Endothelial cell of umbilical vein (primary cell): ENCODE measurements at regions not wholly inside any gene's neighbourhood (a gene's known extent, or its start where the extent isn't known, plus 50 kb on each side); places are given as distances from the start of the nearest gene placed in this dataset.

Source experiments
- BruUV-seq: library from RNA; stranded (reverse); fragments of 400-500 nt; replicated peaks from 2 replicates; lab custom pipeline; 2021; lab: Mats Ljungman, UMichigan
- CTCF ChIA-PET: fragments of 300-600, 350-600 bp; sonication (Branson Sonifier 250); formaldehyde crosslinking; loops from one replicate; lab custom pipeline; 2021; ENCODE audit warnings: antibody characterized with exemption, inconsistent platforms; lab: Charles Lee
- POLR2A ChIA-PET: fragments of 300-600, 350-600 bp; sonication (Branson Sonifier 250); formaldehyde crosslinking; loops from one replicate; lab custom pipeline; 2021; ENCODE audit warnings: antibody characterized with exemption, inconsistent platforms; lab: Charles Lee
- DNase-seq: peaks from one replicate; pipeline ENCODE4 v3.0.0-alpha.2; 2011; ENCODE audit warnings: low read depth, low spot score
- FAIRE-seq: peaks from 2 replicates; lab custom pipeline; 2011; peaks lifted over from hg19 to GRCh38; lab: Jason Lieb, UNC
- H2AFZ ChIP-seq: 2 replicates; pipeline ENCODE4 v1.6.0; 2012; ENCODE audit warnings: low read depth, low read length, control low read depth, inconsistent platforms
- H3K27ac ChIP-seq: 2 replicates; pipeline ENCODE4 v1.5.1; 2011; ENCODE audit warnings: low read depth, mild to moderate bottlenecking, control low read depth, low read length, moderate library complexity; ENCODE audit not compliant: insufficient read depth
- H3K27me3 ChIP-seq, 2 experiments: 2 replicates each; pipeline versions ENCODE4 v1.6.0 to v1.6.1; 2011; ENCODE audit warnings: low read length in 2 of 2, mixed read lengths in 1 of 2; ENCODE audit not compliant: control insufficient read depth in 2 of 2, insufficient read depth in 2 of 2
- H3K36me3 ChIP-seq, 2 experiments: 2 replicates in 1 of 2; 3 replicates in 1 of 2; pipeline ENCODE4 v1.5.1; 2011; ENCODE audit warnings: low read length in 2 of 2, mild to moderate bottlenecking in 1 of 2, moderate library complexity in 1 of 2; ENCODE audit not compliant: control insufficient read depth in 2 of 2, insufficient read depth in 2 of 2; ENCODE audit errors: extremely low read depth in 1 of 2
- H3K4me1 ChIP-seq: 3 replicates; pipeline ENCODE4 v1.5.1; 2011; ENCODE audit warnings: mild to moderate bottlenecking, low read length; ENCODE audit not compliant: control insufficient read depth, insufficient read depth; ENCODE audit errors: extremely low read depth
- H3K4me2 ChIP-seq: 2 replicates; pipeline ENCODE4 v1.6.1; 2011; ENCODE audit warnings: low read length, control low read depth, mixed read lengths; ENCODE audit not compliant: insufficient read depth
- H3K4me3 ChIP-seq, 3 experiments: fragments of 200-600 bp in 1 of 3; sonication (generic), shearing (Covaris generic) in 1 of 3; replicated peaks in 1 of 3; 2 replicates each; pipeline ENCODE4 v1.5.1; 2011 to 2016; ENCODE audit warnings: control low read depth in 3 of 3, low read length in 3 of 3, mild to moderate bottlenecking in 2 of 3, inconsistent platforms in 1 of 3, low read depth in 1 of 3, moderate library complexity in 1 of 3; ENCODE audit not compliant: insufficient read depth in 1 of 3
- H3K79me2 ChIP-seq: 2 replicates; pipeline ENCODE4 v1.6.0; 2012; ENCODE audit warnings: low read length, inconsistent platforms; ENCODE audit not compliant: control insufficient read depth, insufficient read depth
- H3K9ac ChIP-seq: replicated peaks from 2 replicates; pipeline ENCODE3; 2011; ENCODE audit warnings: low read length, control low read depth; ENCODE audit not compliant: insufficient read depth; ENCODE audit errors: extremely low read depth
- H3K9me1 ChIP-seq: replicated peaks from 3 replicates; pipeline ENCODE4 v1.6.0; 2011; ENCODE audit warnings: mild to moderate bottlenecking, low read length; ENCODE audit not compliant: control insufficient read depth, insufficient read depth; ENCODE audit errors: extremely low read depth
- H3K9me3 ChIP-seq: replicated peaks from 2 replicates; pipeline ENCODE4 v1.5.1; 2012; ENCODE audit warnings: low read length, inconsistent platforms; ENCODE audit not compliant: control insufficient read depth, insufficient read depth
- H4K20me1 ChIP-seq: replicated peaks from 2 replicates; pipeline ENCODE3; 2011; ENCODE audit warnings: mild to moderate bottlenecking, low read length; ENCODE audit not compliant: control insufficient read depth, insufficient read depth; ENCODE audit errors: extremely low read depth
- CTCF ChIP-seq, 2 donors: IDR thresholded peaks; 1 replicate in 1 of 2; 2 replicates in 1 of 2; pipeline ENCODE4 v1.5.1; 2011; ENCODE audit warnings: low read length in 2 of 2, mild to moderate bottlenecking in 2 of 2, moderate library complexity in 2 of 2, control low read depth in 1 of 2, inconsistent platforms in 1 of 2, low read depth in 1 of 2; ENCODE audit not compliant: insufficient read depth in 1 of 2; ENCODE audit errors: extremely low read depth in 1 of 2
- EZH2 ChIP-seq: IDR thresholded peaks from 2 replicates; pipeline ENCODE4 v1.6.1; 2012; ENCODE audit warnings: borderline replicate concordance, low read depth, mild to moderate bottlenecking, moderate library complexity, low read length, inconsistent platforms; ENCODE audit not compliant: severe bottlenecking
- FOS ChIP-seq: IDR thresholded peaks from 2 replicates; pipeline ENCODE4 v1.6.1; 2011; ENCODE audit warnings: mild to moderate bottlenecking, low read length, moderate library complexity, borderline replicate concordance; ENCODE audit not compliant: insufficient read depth
- GATA2 ChIP-seq: IDR thresholded peaks from 2 replicates; pipeline ENCODE4 v1.7.0; 2011; ENCODE audit warnings: low read depth, mild to moderate bottlenecking, moderate library complexity, mixed read lengths, low read length; ENCODE audit not compliant: insufficient read length, insufficient read depth
- JUN ChIP-seq: IDR thresholded peaks from 2 replicates; pipeline ENCODE4 v1.6.1; 2011; ENCODE audit warnings: borderline replicate concordance, low read depth; ENCODE audit not compliant: insufficient read length, insufficient read depth
- MAX ChIP-seq: IDR thresholded peaks from 2 replicates; pipeline ENCODE4 v1.6.1; 2011; ENCODE audit not compliant: insufficient read depth, insufficient read length
- MYC ChIP-seq: IDR thresholded peaks from one replicate; pipeline ENCODE4 v1.6.1; 2011; ENCODE audit warnings: mild to moderate bottlenecking, low read depth, low read length
- POLR2A ChIP-seq: IDR thresholded peaks from 2 replicates; pipeline ENCODE4 v1.6.1; 2012; ENCODE audit warnings: low read depth, mild to moderate bottlenecking, control low read depth, low read length
- POLR2AphosphoS5 ChIP-seq: IDR thresholded peaks from 2 replicates; pipeline ENCODE4 v1.6.1; 2012; ENCODE audit warnings: low read depth, mild to moderate bottlenecking, control low read depth, low read length, moderate library complexity; ENCODE audit not compliant: insufficient read depth
- dilution Hi-C: fragments of 300-500 bp; cut with MboI; formaldehyde crosslinking; loops from one replicate; pipeline ENCODE4 v1.15.0; 2019; ENCODE audit warnings: low sequenced_read_pairs; ENCODE audit not compliant: extremely low pct_ligation_motif_present
- intact Hi-C: fragments of 100-400 bp; cut with micrococcal nuclease; formaldehyde crosslinking; loops from one replicate; pipeline ENCODE4 v1.10.0; 2022

GRCh38 chr16:64132190-64132589 lies 989.7 kb downstream of the CDH11 start:
- no peaks in the 10 kb centered on the region for H3K79me2 ChIP-seq
- H2AFZ ChIP-seq = no peak overlapping the region
- H4K20me1 ChIP-seq = no peaks in the 10 kb centered on the region
- no peak overlapping the region for H3K4me2 ChIP-seq
- FAIRE-seq = no peak
- TF ChIP-seq JUN (no peak), FOS (no peak), POLR2AphosphoS5 (no peak), GATA2 (no peak), CTCF (IDR thresholded peaks at IDR 0.05; ENCODE audit: extremely low read depth in 1 of 2, insufficient read depth in 1 of 2, low read depth in 1 of 2, low read length in 2 of 2) (no peak), EZH2 (no peak), MYC (no peak), POLR2A (no peak), MAX (no peak)
- H3K9me1 ChIP-seq = no peaks in the 10 kb centered on the region
- ChIA-PET POLR2A (no interaction called here), CTCF (no interaction called here)
- no peak overlapping the region for H3K9ac ChIP-seq
- no peak for DNase-seq
- dilution Hi-C loops (no loop called here), intact Hi-C loops (no loop called here)
- no peak overlapping the region for H3K27ac ChIP-seq
- no peaks in the 10 kb centered on the region for H3K9me3 ChIP-seq
- H3K36me3 ChIP-seq = no peaks in the 10 kb centered on the region
- H3K4me1 ChIP-seq = no peaks in the 10 kb centered on the region
- no TSS peak for BruUV-seq
- H3K27me3 ChIP-seq = no peaks in the 10 kb centered on the region
- H3K4me3 ChIP-seq = no peak overlapping the region
